ENCODE measurements at regions not wholly inside any gene's neighbourhood (a gene's known extent, or its start where the extent isn't known, plus 50 kb on each side); places are given as distances from the start of the nearest gene placed in this dataset.

DNA sequence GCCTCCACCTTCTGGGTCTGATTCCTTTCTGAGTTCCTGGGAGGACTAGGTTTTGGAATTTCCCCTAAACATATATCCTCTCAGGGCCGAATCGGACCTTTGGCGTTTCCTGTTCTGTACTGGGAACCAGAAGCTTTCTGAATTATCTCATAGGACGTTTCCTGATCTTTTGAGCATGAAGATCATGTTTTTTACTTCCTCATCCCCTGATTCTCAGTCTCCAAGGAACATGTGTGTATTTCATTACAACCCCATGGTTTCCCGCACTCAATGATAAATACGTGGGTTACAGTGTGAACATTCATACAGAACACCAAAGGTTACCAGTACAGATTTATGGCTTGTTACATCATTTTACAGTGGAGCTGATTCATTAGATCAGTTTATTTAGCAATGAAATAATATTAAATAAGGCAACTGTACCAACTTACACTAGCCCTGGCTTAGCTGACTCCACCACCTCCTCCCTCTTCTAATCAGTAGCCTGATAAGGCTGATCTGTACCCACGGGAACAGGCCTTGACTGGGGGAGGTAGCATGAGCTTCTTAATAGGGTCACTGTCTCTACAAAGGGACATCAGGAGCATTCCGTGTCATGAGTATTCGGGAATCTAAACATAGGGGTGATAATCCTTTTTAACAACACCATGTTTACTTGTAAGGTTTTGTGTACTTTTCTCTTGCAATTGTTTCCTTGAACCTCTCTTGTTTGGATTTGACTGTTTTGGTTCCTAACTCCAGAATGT lies 57.8 kb upstream of the ERRFI1 start (continued):
- TF ChIP-seq, protein P1, sequence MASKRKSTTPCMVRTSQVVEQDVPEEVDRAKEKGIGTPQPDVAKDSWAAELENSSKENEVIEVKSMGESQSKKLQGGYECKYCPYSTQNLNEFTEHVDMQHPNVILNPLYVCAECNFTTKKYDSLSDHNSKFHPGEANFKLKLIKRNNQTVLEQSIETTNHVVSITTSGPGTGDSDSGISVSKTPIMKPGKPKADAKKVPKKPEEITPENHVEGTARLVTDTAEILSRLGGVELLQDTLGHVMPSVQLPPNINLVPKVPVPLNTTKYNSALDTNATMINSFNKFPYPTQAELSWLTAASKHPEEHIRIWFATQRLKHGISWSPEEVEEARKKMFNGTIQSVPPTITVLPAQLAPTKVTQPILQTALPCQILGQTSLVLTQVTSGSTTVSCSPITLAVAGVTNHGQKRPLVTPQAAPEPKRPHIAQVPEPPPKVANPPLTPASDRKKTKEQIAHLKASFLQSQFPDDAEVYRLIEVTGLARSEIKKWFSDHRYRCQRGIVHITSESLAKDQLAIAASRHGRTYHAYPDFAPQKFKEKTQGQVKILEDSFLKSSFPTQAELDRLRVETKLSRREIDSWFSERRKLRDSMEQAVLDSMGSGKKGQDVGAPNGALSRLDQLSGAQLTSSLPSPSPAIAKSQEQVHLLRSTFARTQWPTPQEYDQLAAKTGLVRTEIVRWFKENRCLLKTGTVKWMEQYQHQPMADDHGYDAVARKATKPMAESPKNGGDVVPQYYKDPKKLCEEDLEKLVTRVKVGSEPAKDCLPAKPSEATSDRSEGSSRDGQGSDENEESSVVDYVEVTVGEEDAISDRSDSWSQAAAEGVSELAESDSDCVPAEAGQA (IDR thresholded peaks at IDR 0.05; ENCODE audit: low read depth) = no peak
- TF ChIP-seq, protein P1 (CRISPR knock-in tag; IDR thresholded peaks at IDR 0.05; ENCODE audit: borderline replicate concordance) = peak; percentile 20; the same call in 1 of the 2 replicates
- no peak for TF ChIP-seq RFXANK (CRISPR knock-in tag; IDR thresholded peaks at IDR 0.05)
- TF ChIP-seq HMG20A (CRISPR knock-in tag; IDR thresholded peaks at IDR 0.05; ENCODE audit: borderline replicate concordance) = peak; percentile 95
- TF ChIP-seq, protein P2, sequence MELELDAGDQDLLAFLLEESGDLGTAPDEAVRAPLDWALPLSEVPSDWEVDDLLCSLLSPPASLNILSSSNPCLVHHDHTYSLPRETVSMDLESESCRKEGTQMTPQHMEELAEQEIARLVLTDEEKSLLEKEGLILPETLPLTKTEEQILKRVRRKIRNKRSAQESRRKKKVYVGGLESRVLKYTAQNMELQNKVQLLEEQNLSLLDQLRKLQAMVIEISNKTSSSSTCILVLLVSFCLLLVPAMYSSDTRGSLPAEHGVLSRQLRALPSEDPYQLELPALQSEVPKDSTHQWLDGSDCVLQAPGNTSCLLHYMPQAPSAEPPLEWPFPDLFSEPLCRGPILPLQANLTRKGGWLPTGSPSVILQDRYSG (CRISPR knock-in tag; IDR thresholded peaks at IDR 0.05) = no peak
- peak; percentile 44; the same call in 1 of the 2 replicates for TF ChIP-seq SIX4 (CRISPR knock-in tag; IDR thresholded peaks at IDR 0.05)
- TF ChIP-seq EHMT2 (IDR thresholded peaks at IDR 0.05; ENCODE audit: borderline replicate concordance, low read depth, low read length) = no peak
- TF ChIP-seq ISL2 (CRISPR knock-in tag; IDR thresholded peaks at IDR 0.05) = peak; percentile 90
- TF ChIP-seq ZNF772 (CRISPR knock-in tag; IDR thresholded peaks at IDR 0.05) = 0 out of 2 replicates have a peak, but pooled peaks have one; percentile 42
- peak; percentile 45; the same call in 1 of the 2 replicates for TF ChIP-seq ZNF124 (CRISPR knock-in tag; IDR thresholded peaks at IDR 0.05)
- TF ChIP-seq TRIM24 (CRISPR knock-in tag; IDR thresholded peaks at IDR 0.05) = no peak
- no peak for TF ChIP-seq KLF11 (CRISPR knock-in tag; IDR thresholded peaks at IDR 0.05)
- TF ChIP-seq, protein P3, sequence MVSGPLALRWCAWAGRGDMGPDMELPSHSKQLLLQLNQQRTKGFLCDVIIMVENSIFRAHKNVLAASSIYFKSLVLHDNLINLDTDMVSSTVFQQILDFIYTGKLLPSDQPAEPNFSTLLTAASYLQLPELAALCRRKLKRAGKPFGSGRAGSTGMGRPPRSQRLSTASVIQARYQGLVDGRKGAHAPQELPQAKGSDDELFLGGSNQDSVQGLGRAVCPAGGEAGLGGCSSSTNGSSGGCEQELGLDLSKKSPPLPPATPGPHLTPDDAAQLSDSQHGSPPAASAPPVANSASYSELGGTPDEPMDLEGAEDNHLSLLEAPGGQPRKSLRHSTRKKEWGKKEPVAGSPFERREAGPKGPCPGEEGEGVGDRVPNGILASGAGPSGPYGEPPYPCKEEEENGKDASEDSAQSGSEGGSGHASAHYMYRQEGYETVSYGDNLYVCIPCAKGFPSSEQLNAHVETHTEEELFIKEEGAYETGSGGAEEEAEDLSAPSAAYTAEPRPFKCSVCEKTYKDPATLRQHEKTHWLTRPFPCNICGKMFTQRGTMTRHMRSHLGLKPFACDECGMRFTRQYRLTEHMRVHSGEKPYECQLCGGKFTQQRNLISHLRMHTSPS (CRISPR knock-in tag; IDR thresholded peaks at IDR 0.05; ENCODE audit: low read depth) = no peak; the same call in 1 of the 2 replicates
- TF ChIP-seq FOXK2 (IDR thresholded peaks at IDR 0.05) = peak; percentile 81
- peak; percentile 70 for TF ChIP-seq ZNF331 (CRISPR knock-in tag; IDR thresholded peaks at IDR 0.05)
- peak; percentile 61; the same call in 1 of the 2 replicates for TF ChIP-seq KAT8 (CRISPR knock-in tag; IDR thresholded peaks at IDR 0.05)
- TF ChIP-seq, protein P4, sequence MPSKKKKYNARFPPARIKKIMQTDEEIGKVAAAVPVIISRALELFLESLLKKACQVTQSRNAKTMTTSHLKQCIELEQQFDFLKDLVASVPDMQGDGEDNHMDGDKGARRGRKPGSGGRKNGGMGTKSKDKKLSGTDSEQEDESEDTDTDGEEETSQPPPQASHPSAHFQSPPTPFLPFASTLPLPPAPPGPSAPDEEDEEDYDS (CRISPR knock-in tag; IDR thresholded peaks at IDR 0.05) = peak; percentile 61; the same call in 1 of the 2 replicates
- peak; percentile 86 for TF ChIP-seq HMG20B (CRISPR knock-in tag; conservative IDR thresholded peaks at IDR 0.05)
- TF ChIP-seq FOXP1 (IDR thresholded peaks at IDR 0.05) = peak; percentile 93
- peak; percentile 99 for TF ChIP-seq FOXP1 (CRISPR knock-in tag; IDR thresholded peaks at IDR 0.05)
- TF ChIP-seq, protein P5, sequence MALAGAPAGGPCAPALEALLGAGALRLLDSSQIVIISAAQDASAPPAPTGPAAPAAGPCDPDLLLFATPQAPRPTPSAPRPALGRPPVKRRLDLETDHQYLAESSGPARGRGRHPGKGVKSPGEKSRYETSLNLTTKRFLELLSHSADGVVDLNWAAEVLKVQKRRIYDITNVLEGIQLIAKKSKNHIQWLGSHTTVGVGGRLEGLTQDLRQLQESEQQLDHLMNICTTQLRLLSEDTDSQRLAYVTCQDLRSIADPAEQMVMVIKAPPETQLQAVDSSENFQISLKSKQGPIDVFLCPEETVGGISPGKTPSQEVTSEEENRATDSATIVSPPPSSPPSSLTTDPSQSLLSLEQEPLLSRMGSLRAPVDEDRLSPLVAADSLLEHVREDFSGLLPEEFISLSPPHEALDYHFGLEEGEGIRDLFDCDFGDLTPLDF (CRISPR knock-in tag; IDR thresholded peaks at IDR 0.05) = no peak
